Panc1 (cell line): ENCODE measurements at regions not wholly inside any gene's neighbourhood (a gene's known extent, or its start where the extent isn't known, plus 50 kb on each side); places are given as distances from the start of the nearest gene placed in this dataset.

Experiments
- ATAC-seq: fragments of 200-7000 bp; cut with Tn5 transposase; 2 replicates; pipeline ENCODE4 v1.9.1; 2020; ENCODE audit warnings: mild to moderate bottlenecking, moderate library complexity
- BruUV-seq: library from RNA; stranded (reverse); fragments of 400-500 nt; replicated peaks from 2 replicates; lab custom pipeline; 2021; lab: Mats Ljungman, UMichigan
- CTCF ChIA-PET: fragments of 300-600 bp; sonication (Branson Sonifier 250); formaldehyde crosslinking; loops from one replicate; lab custom pipeline; 2022; ENCODE audit warnings: antibody characterized with exemption; lab: Charles Lee
- POLR2A ChIA-PET: fragments of 300-600 bp; sonication (Branson Sonifier 250); formaldehyde crosslinking; loops from one replicate; lab custom pipeline; 2022; ENCODE audit warnings: antibody characterized with exemption; lab: Charles Lee
- DNase-seq: peaks from one replicate; pipeline ENCODE4 v3.0.0-alpha.2; 2010; ENCODE audit warnings: low read depth, low spot score
- H3K27ac ChIP-seq: 2 replicates; pipeline ENCODE4 v1.5.1; 2011; ENCODE audit warnings: mild to moderate bottlenecking, low read length, inconsistent platforms
- H3K27me3 ChIP-seq: fragments of 200-500 bp; sonication (Bioruptor generic); 2 replicates; pipeline ENCODE4 v1.6.0; 2014; ENCODE audit warnings: low read length, inconsistent platforms; ENCODE audit not compliant: control insufficient read depth, insufficient read depth
- H3K36me3 ChIP-seq: fragments of 200-500 bp; sonication (Bioruptor generic); 2 replicates; pipeline ENCODE4 v1.5.1; 2014; ENCODE audit warnings: inconsistent platforms, mild to moderate bottlenecking, low read length, moderate library complexity; ENCODE audit not compliant: control insufficient read depth, insufficient read depth
- H3K4me1 ChIP-seq: 2 replicates; pipeline ENCODE4 v1.5.1; 2011; ENCODE audit warnings: inconsistent platforms, mild to moderate bottlenecking, low read length, moderate library complexity; ENCODE audit not compliant: control insufficient read depth, insufficient read depth
- H3K4me3 ChIP-seq, 2 experiments: 2 replicates each; pipeline ENCODE4 v1.5.1; 2011 to 2012; ENCODE audit warnings: low read depth in 2 of 2, low read length in 2 of 2, mild to moderate bottlenecking in 2 of 2, inconsistent platforms in 1 of 2, moderate library complexity in 1 of 2
- H3K9me3 ChIP-seq: fragments of 200-500 bp; sonication (Bioruptor generic); 2 replicates; pipeline ENCODE4 v1.5.1; 2014; ENCODE audit warnings: low read depth, mild to moderate bottlenecking, inconsistent platforms, low read length, moderate library complexity; ENCODE audit not compliant: control insufficient read depth, insufficient read depth
- POLR2AphosphoS5 ChIP-seq: IDR thresholded peaks from 2 replicates; pipeline ENCODE4 v1.6.1; 2012; ENCODE audit warnings: mild to moderate bottlenecking, low read depth, low read length, moderate library complexity
- SIN3A ChIP-seq: IDR thresholded peaks from 2 replicates; pipeline ENCODE4 v1.6.1; 2012; ENCODE audit warnings: low read depth, mild to moderate bottlenecking, low read length, moderate library complexity, borderline replicate concordance; ENCODE audit not compliant: insufficient read depth
- TCF7L2 ChIP-seq: IDR thresholded peaks from 2 replicates; pipeline ENCODE4 v1.6.1; 2011; ENCODE audit warnings: mild to moderate bottlenecking, low read depth, low read length, inconsistent platforms
- in situ Hi-C: cut with HindIII; loops from 2 replicates; pipeline ENCODE4 v1.10.0; 2016; ENCODE audit warnings: low sequenced_read_pairs, low pct_unique_long_range_greater_than_20kb
- intact Hi-C: fragments of 100-400 bp; cut with micrococcal nuclease; formaldehyde crosslinking; loops from one replicate; pipeline ENCODE4 v1.10.0; 2022; ENCODE audit not compliant: unreplicated experiment
- TF ChIP-seq, protein P1 (sequence below), 2 experiments: IDR thresholded peaks; 2 replicates each; pipeline ENCODE4 v1.6.1; 2011 to 2012; ENCODE audit warnings: low read depth in 2 of 2, control low read depth in 1 of 2, low read length in 1 of 2, mild to moderate bottlenecking in 1 of 2, moderate library complexity in 1 of 2; ENCODE audit not compliant: insufficient read depth in 1 of 2
- TF ChIP-seq, protein P2 (sequence below): fragments of 450-650 bp; IDR thresholded peaks from 2 replicates; pipeline ENCODE4 v1.5.1; 2017; ENCODE audit warnings: mild to moderate bottlenecking

DNA sequence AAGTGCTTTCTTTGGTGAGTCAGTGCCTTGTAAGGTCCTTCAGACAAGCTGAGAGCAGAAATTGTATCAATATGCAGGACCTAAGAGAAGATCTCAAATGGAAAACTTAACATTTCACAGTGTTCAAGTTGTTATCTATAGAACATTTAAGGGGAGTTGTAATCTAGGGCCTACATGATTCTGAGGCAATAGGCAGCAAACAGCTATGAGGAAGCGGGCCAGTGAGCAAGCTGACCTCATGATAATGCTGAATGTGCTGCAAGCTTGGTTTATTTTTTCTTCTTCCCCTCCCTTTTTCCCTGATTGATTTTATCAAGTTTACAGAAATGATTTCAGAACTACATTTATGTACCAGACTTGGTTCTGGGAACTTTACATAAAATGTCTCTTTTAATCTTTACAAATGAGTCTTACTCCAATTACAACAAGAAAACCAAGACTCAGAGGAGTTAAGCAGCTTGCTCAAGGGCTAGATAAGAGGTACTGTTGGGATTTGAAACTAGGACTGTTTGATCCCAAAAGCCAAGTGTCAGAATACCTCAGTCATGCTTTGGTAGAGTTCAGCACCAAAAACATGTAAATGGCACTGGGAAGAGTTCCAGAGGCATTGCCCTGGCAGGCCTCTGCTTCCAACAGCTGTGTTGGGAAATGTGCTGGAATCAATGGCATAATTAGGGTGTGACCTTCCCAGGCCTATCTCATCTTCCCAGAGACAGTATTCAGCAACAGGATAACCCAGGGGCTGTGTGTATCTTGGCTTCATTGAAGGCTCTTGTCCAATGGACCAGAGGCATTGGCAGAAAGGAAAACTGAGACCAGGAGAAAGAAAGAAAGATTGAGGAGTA lies 130.1 kb downstream of the LRRC70 start:
- no peak overlapping the region for H3K4me3 ChIP-seq
- CTCF ChIA-PET = interaction anchor here (0.6 kb wide), 1 partner anchor 710 kb away, joined by 3 read pairs; no protein-coding TSS in a partner anchor
- BruUV-seq = no TSS peak
- intact Hi-C loops = no loop called here
- H3K9me3 ChIP-seq = 0 out of 2 replicates have a peak, but pooled peaks cover 4% of the 10 kb centered on the region
- DNase-seq (no peak), ATAC-seq (no peak)
- TF ChIP-seq POLR2AphosphoS5 = no peak
- TF ChIP-seq TCF7L2 = no peak
- TF ChIP-seq, protein P1, sequence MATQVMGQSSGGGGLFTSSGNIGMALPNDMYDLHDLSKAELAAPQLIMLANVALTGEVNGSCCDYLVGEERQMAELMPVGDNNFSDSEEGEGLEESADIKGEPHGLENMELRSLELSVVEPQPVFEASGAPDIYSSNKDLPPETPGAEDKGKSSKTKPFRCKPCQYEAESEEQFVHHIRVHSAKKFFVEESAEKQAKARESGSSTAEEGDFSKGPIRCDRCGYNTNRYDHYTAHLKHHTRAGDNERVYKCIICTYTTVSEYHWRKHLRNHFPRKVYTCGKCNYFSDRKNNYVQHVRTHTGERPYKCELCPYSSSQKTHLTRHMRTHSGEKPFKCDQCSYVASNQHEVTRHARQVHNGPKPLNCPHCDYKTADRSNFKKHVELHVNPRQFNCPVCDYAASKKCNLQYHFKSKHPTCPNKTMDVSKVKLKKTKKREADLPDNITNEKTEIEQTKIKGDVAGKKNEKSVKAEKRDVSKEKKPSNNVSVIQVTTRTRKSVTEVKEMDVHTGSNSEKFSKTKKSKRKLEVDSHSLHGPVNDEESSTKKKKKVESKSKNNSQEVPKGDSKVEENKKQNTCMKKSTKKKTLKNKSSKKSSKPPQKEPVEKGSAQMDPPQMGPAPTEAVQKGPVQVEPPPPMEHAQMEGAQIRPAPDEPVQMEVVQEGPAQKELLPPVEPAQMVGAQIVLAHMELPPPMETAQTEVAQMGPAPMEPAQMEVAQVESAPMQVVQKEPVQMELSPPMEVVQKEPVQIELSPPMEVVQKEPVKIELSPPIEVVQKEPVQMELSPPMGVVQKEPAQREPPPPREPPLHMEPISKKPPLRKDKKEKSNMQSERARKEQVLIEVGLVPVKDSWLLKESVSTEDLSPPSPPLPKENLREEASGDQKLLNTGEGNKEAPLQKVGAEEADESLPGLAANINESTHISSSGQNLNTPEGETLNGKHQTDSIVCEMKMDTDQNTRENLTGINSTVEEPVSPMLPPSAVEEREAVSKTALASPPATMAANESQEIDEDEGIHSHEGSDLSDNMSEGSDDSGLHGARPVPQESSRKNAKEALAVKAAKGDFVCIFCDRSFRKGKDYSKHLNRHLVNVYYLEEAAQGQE (IDR thresholded peaks at IDR 0.05; ENCODE audit: insufficient read depth in 1 of 2, low read depth in 2 of 2, low read length in 1 of 2) = no peak
- TF ChIP-seq, protein P2, sequence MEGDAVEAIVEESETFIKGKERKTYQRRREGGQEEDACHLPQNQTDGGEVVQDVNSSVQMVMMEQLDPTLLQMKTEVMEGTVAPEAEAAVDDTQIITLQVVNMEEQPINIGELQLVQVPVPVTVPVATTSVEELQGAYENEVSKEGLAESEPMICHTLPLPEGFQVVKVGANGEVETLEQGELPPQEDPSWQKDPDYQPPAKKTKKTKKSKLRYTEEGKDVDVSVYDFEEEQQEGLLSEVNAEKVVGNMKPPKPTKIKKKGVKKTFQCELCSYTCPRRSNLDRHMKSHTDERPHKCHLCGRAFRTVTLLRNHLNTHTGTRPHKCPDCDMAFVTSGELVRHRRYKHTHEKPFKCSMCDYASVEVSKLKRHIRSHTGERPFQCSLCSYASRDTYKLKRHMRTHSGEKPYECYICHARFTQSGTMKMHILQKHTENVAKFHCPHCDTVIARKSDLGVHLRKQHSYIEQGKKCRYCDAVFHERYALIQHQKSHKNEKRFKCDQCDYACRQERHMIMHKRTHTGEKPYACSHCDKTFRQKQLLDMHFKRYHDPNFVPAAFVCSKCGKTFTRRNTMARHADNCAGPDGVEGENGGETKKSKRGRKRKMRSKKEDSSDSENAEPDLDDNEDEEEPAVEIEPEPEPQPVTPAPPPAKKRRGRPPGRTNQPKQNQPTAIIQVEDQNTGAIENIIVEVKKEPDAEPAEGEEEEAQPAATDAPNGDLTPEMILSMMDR = no peak
- TF ChIP-seq SIN3A = no peak
- in situ Hi-C loops = no loop called here
- POLR2A ChIA-PET = no interaction called here
- H3K27me3 ChIP-seq = no peaks in the 10 kb centered on the region
- H3K27ac ChIP-seq = no peak overlapping the region
- no peaks in the 10 kb centered on the region for H3K4me1 ChIP-seq
- no peaks in the 10 kb centered on the region for H3K36me3 ChIP-seq

DNA sequence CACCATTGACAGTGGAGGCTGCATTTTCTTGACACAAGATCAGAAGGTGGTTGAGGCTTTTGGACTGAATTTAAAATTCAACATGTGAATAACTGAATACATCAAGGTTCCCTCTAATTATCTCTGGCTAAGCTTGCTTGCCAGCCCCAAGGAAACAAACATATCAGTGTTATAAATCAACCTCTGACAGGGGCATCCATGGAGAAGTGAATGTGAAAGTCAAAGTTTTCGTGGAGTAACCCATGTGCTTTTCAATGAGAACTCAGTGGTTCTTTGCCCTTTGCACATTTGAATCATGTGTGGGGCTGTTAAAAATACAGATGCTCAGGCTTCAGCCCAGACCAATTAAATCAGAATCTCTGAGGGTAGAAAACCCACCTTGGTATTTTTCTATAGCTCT lies 128.9 kb downstream of the LRRC70 start:
- intact Hi-C loops = no loop called here
- Histone ChIP-seq H3K36me3 (no peaks in the 10 kb centered on the region), H3K4me3 (no peak overlapping the region), H3K27me3 (no peaks in the 10 kb centered on the region), H3K9me3 (0 out of 2 replicates have a peak, but pooled peaks cover 4% of the 10 kb centered on the region), H3K4me1 (no peaks in the 10 kb centered on the region), H3K27ac (no peak overlapping the region)
- no peak for ATAC-seq
- ChIA-PET CTCF (no interaction called here), POLR2A (no interaction called here)
- BruUV-seq = no TSS peak
- in situ Hi-C loops = no loop called here
- DNase-seq = no peak
- TF ChIP-seq POLR2AphosphoS5 (no peak), TCF7L2 (no peak), SIN3A (no peak)
- TF ChIP-seq, protein P1 (IDR thresholded peaks at IDR 0.05; ENCODE audit: insufficient read depth in 1 of 2, low read depth in 2 of 2, low read length in 1 of 2) = no peak
- TF ChIP-seq, protein P2 = no peak
